Sigmoid colon (tissue), 6 donors: ENCODE measurements at regions not wholly inside any gene's neighbourhood (a gene's known extent, or its start where the extent isn't known, plus 50 kb on each side); places are given as distances from the start of the nearest gene placed in this dataset.

Experiments
- DNase-seq: peaks from one replicate; pipeline ENCODE4 v3.0.0-alpha.2; 2019
- H3K27ac ChIP-seq, 4 donors: fragments of 200-600 bp; sonication (generic); one replicate each; pipeline ENCODE4 v1.5.1; 2016 to 2019; ENCODE audit warnings: mild to moderate bottlenecking in 1 of 4
- H3K27me3 ChIP-seq, 3 donors: fragments of 200-600 bp; sonication (generic); one replicate each; pipeline ENCODE4 v1.5.1; 2019; ENCODE audit warnings: mild to moderate bottlenecking in 1 of 3
- H3K36me3 ChIP-seq, 4 donors: fragments of 200-600 bp; sonication (generic); one replicate each; pipeline ENCODE4 v1.5.1; 2016 to 2019
- H3K4me1 ChIP-seq, 4 donors: fragments of 200-600 bp; sonication (generic); one replicate each; pipeline ENCODE4 v1.5.1; 2017 to 2019
- H3K4me3 ChIP-seq, 4 donors: fragments of 200-600 bp; sonication (generic); one replicate each; pipeline ENCODE4 v1.5.1; 2017 to 2019; ENCODE audit warnings: mild to moderate bottlenecking in 2 of 4, moderate library complexity in 1 of 4
- H3K9me3 ChIP-seq, 4 donors: fragments of 200-600 bp in 3 of 4; sonication (generic) in 3 of 4; one replicate each; pipeline versions ENCODE4 v1.5.1 to v1.6.1; 2013 to 2019
- CTCF ChIP-seq, 4 experiments: fragments of 450-650 bp in 3 of 4; fragments of 200-600 bp in 1 of 4; IDR thresholded peaks; one replicate each; pipeline ENCODE4 v1.5.1; 2016 to 2019; ENCODE audit warnings: antibody characterized with exemption in 4 of 4, mild to moderate bottlenecking in 3 of 4, moderate library complexity in 2 of 4
- EP300 ChIP-seq, 4 donors: sonication (generic); formaldehyde crosslinking; IDR thresholded peaks; one replicate each; pipeline ENCODE4 v1.6.1; 2017; ENCODE audit warnings: antibody characterized with exemption in 4 of 4
- POLR2A ChIP-seq, 2 donors: fragments of 450-650 bp; IDR thresholded peaks; one replicate each; pipeline ENCODE4 v1.6.1; 2016; ENCODE audit warnings: antibody characterized with exemption in 2 of 2, mild to moderate bottlenecking in 2 of 2, moderate library complexity in 2 of 2
- POLR2AphosphoS5 ChIP-seq, 4 donors: sonication (generic); formaldehyde crosslinking; IDR thresholded peaks; one replicate each; pipeline ENCODE4 v1.6.1; 2017; ENCODE audit warnings: antibody characterized with exemption in 4 of 4
- WGBS, 2 donors: extraction: QIAGEN DNeasy Blood & Tissue Kit; methylation state at CpG; one replicate each; pipeline ENCODE4 v1.1.7; 2013; 5-methylcytosine and 5-hydroxymethylcytosine counted together
- intact Hi-C: fragments of 100-400 bp; cut with DNase I; formaldehyde crosslinking; loops from one replicate; pipeline ENCODE4 v1.15.1; 2023
- donor health status: healthy with polysubstance abuse.
- donor health status: healthy.

DNA sequence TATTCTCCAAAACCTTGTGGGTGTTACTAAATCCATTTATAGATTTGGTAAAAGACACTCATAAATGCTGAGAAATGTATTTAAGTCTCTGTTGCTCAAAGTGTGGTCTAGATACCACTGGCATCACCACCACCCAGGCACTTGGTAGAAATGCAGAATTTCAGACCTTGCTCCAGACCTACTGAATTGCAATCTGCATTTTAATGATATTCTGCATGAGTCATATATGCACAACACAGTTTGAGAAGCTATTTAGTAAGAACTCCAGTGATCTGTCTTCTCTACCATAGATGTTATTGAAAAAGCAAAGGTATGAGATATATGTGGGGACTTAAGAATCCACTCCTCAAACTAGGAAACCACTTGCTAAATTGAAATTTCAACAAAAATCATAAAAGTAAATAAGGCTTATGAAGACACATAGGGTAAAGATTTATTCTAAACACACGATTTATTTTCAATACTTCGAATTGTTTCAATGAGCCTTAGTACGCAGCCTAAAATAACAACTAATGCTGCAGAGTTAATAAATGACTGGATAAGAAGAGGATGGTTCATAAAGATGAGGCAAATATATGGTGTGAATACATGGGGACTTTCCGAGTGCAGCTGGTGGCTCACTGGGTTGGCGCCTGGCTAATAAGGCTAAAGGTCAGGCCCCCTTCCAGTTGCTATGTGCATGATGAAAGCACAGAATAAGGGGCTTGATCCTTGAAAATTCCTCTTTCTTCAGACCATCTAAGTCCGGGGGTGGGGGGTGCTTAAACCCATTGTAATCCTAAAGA lies 813.3 kb downstream of the NR2F2 start:
- H3K27ac ChIP-seq, result no peak overlapping the region
- no peaks in the 10 kb centered on the region for H3K4me1 ChIP-seq
- intact Hi-C loops, result no loop called here
- H3K9me3 ChIP-seq, result peaks cover 0 to 3% (median 0%) of the 10 kb centered on the region in 4 donors
- no peaks in the 10 kb centered on the region for H3K27me3 ChIP-seq
- no peak overlapping the region for H3K4me3 ChIP-seq
- DNase-seq, result no peak
- no peaks in the 10 kb centered on the region for H3K36me3 ChIP-seq
- TF ChIP-seq CTCF (IDR thresholded peaks at IDR 0.05), result no peak
- no peak for TF ChIP-seq POLR2A (IDR thresholded peaks at IDR 0.05)
- WGBS, 2 donors, result 82 to 88% methylated on average over 6 of the region's 6 CpGs

DNA sequence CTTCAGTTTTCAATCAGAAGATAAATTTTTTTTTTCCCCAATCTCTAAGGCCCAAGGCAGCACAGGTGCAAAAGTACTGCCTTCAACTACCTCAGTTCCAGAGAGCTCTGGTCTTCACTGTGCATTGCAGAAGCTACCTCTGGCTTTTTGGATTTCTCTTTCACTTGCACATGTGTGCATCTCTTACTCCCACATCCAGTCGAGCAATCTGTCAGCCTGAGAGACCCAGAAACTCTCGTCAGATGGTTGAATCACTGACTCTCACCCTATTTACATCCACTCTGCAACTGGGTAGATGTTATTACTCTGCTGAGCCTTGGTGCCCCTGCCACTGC lies 813.8 kb downstream of the NR2F2 start:
- TF ChIP-seq CTCF (IDR thresholded peaks at IDR 0.05) (no peak), POLR2A (IDR thresholded peaks at IDR 0.05) (no peak), POLR2AphosphoS5 (IDR thresholded peaks at IDR 0.05) (no peak), EP300 (IDR thresholded peaks at IDR 0.05) (no peak)
- intact Hi-C loops, result no loop called here
- Histone ChIP-seq H3K27me3 (no peaks in the 10 kb centered on the region), H3K4me3 (no peak overlapping the region), H3K36me3 (no peaks in the 10 kb centered on the region), H3K27ac (no peak overlapping the region), H3K9me3 (peaks cover 0 to 3% (median 0%) of the 10 kb centered on the region in 4 donors), H3K4me1 (no peaks in the 10 kb centered on the region)
- 78 to 83% methylated on average over 2 of the region's 2 CpGs for WGBS, 2 donors
- DNase-seq, result no peak

DNA sequence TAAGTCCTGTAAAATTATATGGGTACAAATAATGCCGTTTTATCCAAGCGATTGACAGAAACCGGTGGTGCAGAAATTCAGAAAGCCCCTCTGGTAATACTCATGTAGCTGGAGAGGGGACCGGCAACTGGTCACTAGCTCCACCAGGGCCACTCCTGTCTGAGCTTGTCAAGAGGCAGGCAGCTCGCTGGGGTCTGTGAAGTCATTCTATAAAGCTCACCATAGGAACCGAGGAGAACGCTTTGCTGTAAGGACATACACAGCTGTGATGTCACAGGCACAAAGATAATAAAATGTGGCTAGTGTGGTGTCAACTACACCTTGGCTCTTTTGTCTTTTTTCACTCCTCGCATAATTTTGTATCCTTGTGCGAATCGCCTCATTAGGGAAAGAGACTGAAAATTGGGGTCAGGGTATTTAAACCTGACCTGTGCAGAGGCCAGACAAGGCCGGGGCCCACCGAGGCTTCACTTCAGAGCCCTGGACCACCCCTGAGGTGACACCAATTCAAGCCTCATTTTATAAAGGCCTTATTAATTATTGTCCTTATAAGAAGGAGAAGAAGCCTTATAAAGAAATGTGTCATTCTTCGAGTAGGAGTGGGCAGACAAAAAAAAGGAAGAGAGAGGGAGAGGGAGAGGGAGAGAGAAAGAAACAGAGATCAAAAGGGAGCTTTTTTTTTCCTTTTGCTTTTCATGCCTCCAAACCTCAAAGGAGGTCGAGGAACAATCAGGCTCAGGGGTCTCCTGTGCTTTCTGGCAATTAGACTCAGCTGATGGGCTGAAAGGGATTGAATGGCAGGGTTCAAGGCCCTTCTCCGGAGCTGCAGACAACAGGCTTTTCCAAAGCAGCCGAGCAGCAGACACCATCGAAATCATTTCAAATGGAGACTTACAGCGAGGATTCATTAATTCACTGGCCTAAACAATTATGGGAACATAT lies 813.3 kb upstream of the ARRDC4 start:
- 76 to 80% methylated on average over 18 of the region's 18 CpGs for whole genome bisulfite sequencing, 2 donors
- intact Hi-C loops, result no loop called here
- H3K27me3 ChIP-seq, result no peaks in the 10 kb centered on the region
- H3K36me3 ChIP-seq, result no peaks in the 10 kb centered on the region
- no peaks in the 10 kb centered on the region for H3K4me1 ChIP-seq
- TF ChIP-seq POLR2AphosphoS5 (IDR thresholded peaks at IDR 0.05) (no peak), CTCF (IDR thresholded peaks at IDR 0.05) (no peak), EP300 (IDR thresholded peaks at IDR 0.05) (no peak), POLR2A (IDR thresholded peaks at IDR 0.05) (no peak)
- H3K9me3 ChIP-seq, result peaks cover 0 to 3% (median 0%) of the 10 kb centered on the region in 4 donors
- H3K27ac ChIP-seq, result no peak overlapping the region
- no peak for DNase-seq
- no peak overlapping the region for H3K4me3 ChIP-seq

GRCh38 chr15:97153356-97153965 lies 807.0 kb upstream of the ARRDC4 start:
- DNase-seq, result no peak
- no peaks in the 10 kb centered on the region for H3K9me3 ChIP-seq
- H3K27ac ChIP-seq, result no peak overlapping the region
- intact Hi-C loops, result no loop called here
- H3K27me3 ChIP-seq, result no peaks in the 10 kb centered on the region
- TF ChIP-seq EP300 (IDR thresholded peaks at IDR 0.05), result no peak
- no peak for TF ChIP-seq POLR2AphosphoS5 (IDR thresholded peaks at IDR 0.05)
- TF ChIP-seq CTCF (IDR thresholded peaks at IDR 0.05), result no peak
- TF ChIP-seq POLR2A (IDR thresholded peaks at IDR 0.05), result no peak
- H3K4me1 ChIP-seq, result no peaks in the 10 kb centered on the region
- 81 to 86% methylated on average over 1 of the region's 1 CpG for WGBS, 2 donors
- no peaks in the 10 kb centered on the region for H3K36me3 ChIP-seq
- H3K4me3 ChIP-seq, result no peak overlapping the region
